A673 (cell line): ENCODE measurements at regions not wholly inside any gene's neighbourhood (a gene's known extent, or its start where the extent isn't known, plus 50 kb on each side); places are given as distances from the start of the nearest gene placed in this dataset.

Experiments used
- BruUV-seq: library from RNA; stranded (reverse); fragments of 400-500 nt; replicated peaks from 2 replicates; lab custom pipeline; 2021; lab: Mats Ljungman, UMichigan
- CTCF ChIA-PET: fragments of 300-600 bp; sonication (Branson Sonifier 250); formaldehyde crosslinking; loops from one replicate; lab custom pipeline; 2022; ENCODE audit warnings: antibody characterized with exemption; lab: Charles Lee
- POLR2A ChIA-PET: fragments of 300-600 bp; sonication (Branson Sonifier 250); formaldehyde crosslinking; loops from one replicate; lab custom pipeline; 2022; ENCODE audit warnings: antibody characterized with exemption; ENCODE audit not compliant: low non-redundant PET; lab: Charles Lee
- DNase-seq: peaks from one replicate; pipeline ENCODE4 v3.0.0-alpha.2; 2015; ENCODE audit warnings: low spot score
- H3K27ac ChIP-seq: fragments of 200-600 bp; sonication (generic); 2 replicates; pipeline ENCODE4 v1.5.1; 2016; ENCODE audit warnings: mixed run types, low read depth, mild to moderate bottlenecking, mixed read lengths, antibody characterized with exemption, low read length; ENCODE audit not compliant: poor library complexity, severe bottlenecking
- H3K27me3 ChIP-seq: fragments of 200-600 bp; sonication (generic); replicated peaks from 2 replicates; pipeline ENCODE4 v1.6.1; 2017; ENCODE audit warnings: mixed run types, low read depth, mild to moderate bottlenecking, mixed read lengths, antibody characterized with exemption, low read length; ENCODE audit not compliant: insufficient read depth, poor library complexity
- H3K36me3 ChIP-seq: fragments of 200-600 bp; sonication (generic); 2 replicates; pipeline ENCODE4 v1.6.1; 2016; ENCODE audit warnings: mixed run types, mild to moderate bottlenecking, mixed read lengths, antibody characterized with exemption, low read length; ENCODE audit not compliant: insufficient read depth, poor library complexity, severe bottlenecking
- H3K4me1 ChIP-seq: fragments of 200-600 bp; sonication (generic); 2 replicates; pipeline ENCODE4 v1.6.1; 2017; ENCODE audit warnings: mixed run types, mild to moderate bottlenecking, mixed read lengths, antibody characterized with exemption, low read length; ENCODE audit not compliant: insufficient read depth, poor library complexity, severe bottlenecking
- H3K4me3 ChIP-seq: fragments of 200-600 bp; sonication (generic); 2 replicates; pipeline ENCODE4 v1.5.1; 2016; ENCODE audit warnings: low read depth, mixed run types, mild to moderate bottlenecking, mixed read lengths, low read length; ENCODE audit not compliant: poor library complexity, severe bottlenecking
- H3K9me3 ChIP-seq: fragments of 200-600 bp; sonication (generic); 2 replicates; pipeline ENCODE4 v1.6.1; 2016; ENCODE audit warnings: mixed run types, low read depth, mild to moderate bottlenecking, mixed read lengths, antibody characterized with exemption, low read length; ENCODE audit not compliant: poor library complexity, severe bottlenecking
- CTCF ChIP-seq: fragments of 300-800, 200-600 bp; sonication (generic); conservative IDR thresholded peaks from 2 replicates; pipeline ENCODE4 v1.5.1; 2017; ENCODE audit warnings: low read depth, mild to moderate bottlenecking, antibody characterized with exemption, low read length, moderate library complexity, mixed read lengths
- EZH2 ChIP-seq: fragments of 200-600 bp; sonication (generic); IDR thresholded peaks from 2 replicates; pipeline ENCODE4 v1.6.1; 2017; ENCODE audit warnings: borderline replicate concordance, low read depth, mild to moderate bottlenecking, mixed read lengths, antibody characterized with exemption, low read length; ENCODE audit not compliant: poor library complexity, severe bottlenecking
- intact Hi-C: fragments of 100-400 bp; cut with micrococcal nuclease; formaldehyde crosslinking; loops from one replicate; pipeline ENCODE4 v1.10.0; 2022; ENCODE audit not compliant: unreplicated experiment

DNA sequence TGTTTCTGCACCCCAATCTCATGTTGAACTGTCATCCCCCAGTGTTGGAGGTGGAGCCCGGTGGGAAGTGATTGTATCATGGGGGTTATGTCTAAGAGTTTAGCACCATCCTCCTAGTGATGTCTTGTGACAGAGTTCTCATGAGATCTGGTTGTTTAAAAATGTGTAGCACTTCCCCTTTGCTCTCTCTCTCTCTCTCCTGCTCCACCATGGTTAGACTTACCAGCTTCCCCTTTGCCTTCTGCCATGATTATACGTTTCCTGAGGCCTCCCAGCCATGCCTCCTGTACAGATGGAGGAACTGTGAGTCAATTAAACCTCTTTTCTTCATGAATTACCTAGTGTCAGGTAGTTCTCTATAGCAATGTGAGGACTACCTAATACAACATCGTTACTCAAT, 396.9 kb upstream of the LRATD1 start:
- intact Hi-C loops = no loop called here
- ChIA-PET CTCF (no interaction called here), POLR2A (no interaction called here)
- no TSS peak for BruUV-seq
- Histone ChIP-seq H3K4me1 (no peaks in the 10 kb centered on the region), H3K27ac (no peak overlapping the region), H3K27me3 (peaks cover 4% of the 10 kb centered on the region), H3K36me3 (no peaks in the 10 kb centered on the region), H3K9me3 (no peaks in the 10 kb centered on the region), H3K4me3 (no peak overlapping the region)
- no peak for DNase-seq
- TF ChIP-seq EZH2 = no peak
- TF ChIP-seq CTCF = no peak

DNA sequence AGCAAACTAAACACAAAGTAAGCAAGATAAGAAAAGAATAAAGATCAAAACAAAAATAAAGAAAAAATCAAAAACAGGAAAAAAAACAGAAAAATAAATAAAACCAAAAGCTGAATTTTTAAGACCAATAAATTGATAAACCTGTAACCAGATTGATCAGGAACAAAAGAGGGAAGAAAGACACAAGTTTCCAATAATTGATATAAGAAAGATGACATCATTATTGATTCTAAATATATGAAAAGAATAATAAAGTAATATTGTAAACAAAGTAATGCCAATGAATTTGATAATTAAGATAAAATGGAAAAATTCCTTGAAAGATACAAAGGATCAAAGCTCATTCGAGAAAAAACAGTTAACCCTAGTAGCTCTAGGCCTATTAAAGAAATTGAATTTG, 394.6 kb upstream of the LRATD1 start:
- POLR2A ChIA-PET = no interaction called here
- TF ChIP-seq EZH2 (no peak), CTCF (no peak)
- intact Hi-C loops = no loop called here
- H3K36me3 ChIP-seq = no peaks in the 10 kb centered on the region
- H3K4me3 ChIP-seq = no peak overlapping the region
- H3K27ac ChIP-seq = no peak overlapping the region
- H3K4me1 ChIP-seq = no peaks in the 10 kb centered on the region
- no peaks in the 10 kb centered on the region for H3K9me3 ChIP-seq
- no peak for DNase-seq
- CTCF ChIA-PET = no interaction called here
- no TSS peak for BruUV-seq
- peaks cover 4% of the 10 kb centered on the region for H3K27me3 ChIP-seq

GRCh38 chr2:14239605-14240004, 392.9 kb upstream of the LRATD1 start:
- Histone ChIP-seq H3K27me3 (peaks cover 4% of the 10 kb centered on the region), H3K4me1 (no peaks in the 10 kb centered on the region), H3K4me3 (no peak overlapping the region), H3K27ac (no peak overlapping the region), H3K9me3 (no peaks in the 10 kb centered on the region), H3K36me3 (no peaks in the 10 kb centered on the region)
- intact Hi-C loops = no loop called here
- ChIA-PET CTCF (no interaction called here), POLR2A (interaction anchor here (0.7 kb wide), 1 partner anchor 363 kb away, joined by 4 read pairs; no protein-coding TSS in a partner anchor)
- TF ChIP-seq EZH2 = no peak
- no peak for TF ChIP-seq CTCF
- DNase-seq = no peak
- BruUV-seq = no TSS peak
